HCT116 (cell line): ENCODE measurements at regions not wholly inside any gene's neighbourhood (a gene's known extent, or its start where the extent isn't known, plus 50 kb on each side); places are given as distances from the start of the nearest gene placed in this dataset.

Experiments
- ATAC-seq: fragments of 200-7000 bp; cut with Tn5 transposase; 2 replicates; pipeline ENCODE4 v1.9.1; 2020; ENCODE audit warnings: mild to moderate bottlenecking, moderate library complexity
- BruUV-seq: library from RNA; stranded (reverse); fragments of 400-500 nt; replicated peaks from 2 replicates; lab custom pipeline; 2021; lab: Mats Ljungman, UMichigan
- CTCF ChIA-PET: fragments of 300-600 bp; sonication (Branson Sonifier 250); formaldehyde crosslinking; loops from one replicate; lab custom pipeline; 2021; ENCODE audit warnings: antibody characterized with exemption; lab: Charles Lee
- POLR2A ChIA-PET: fragments of 300-600, 350-600 bp; sonication (Branson Sonifier 250); formaldehyde crosslinking; loops from one replicate; lab custom pipeline; 2021; ENCODE audit warnings: antibody characterized with exemption; lab: Charles Lee
- RAD21 ChIA-PET, 2 experiments: fragments of 300-600 bp; sonication (Branson Sonifier 250); formaldehyde crosslinking; loops; one replicate each; lab custom pipeline; 2023; ENCODE audit warnings: low total read pairs in 2 of 2; ENCODE audit not compliant: uncharacterized antibody in 2 of 2, unreplicated experiment in 2 of 2, low non-redundant PET in 1 of 2; lab: Charles Lee
- DNase-seq: peaks from one replicate; pipeline ENCODE4 v3.0.0-alpha.2; 2010; ENCODE audit warnings: low read depth, low spot score
- H2AFZ ChIP-seq: fragments of 200-600 bp; shearing (Covaris generic), sonication (generic); 2 replicates; pipeline ENCODE4 v1.6.1; 2017; ENCODE audit warnings: low read depth, mixed run types, mixed read lengths, antibody characterized with exemption, low read length; ENCODE audit not compliant: poor library complexity, severe bottlenecking
- H3K27ac ChIP-seq: 2 replicates; pipeline ENCODE4 v1.5.1; 2012; ENCODE audit warnings: low read depth, low read length
- H3K27me3 ChIP-seq: fragments of 200-600 bp; sonication (generic); 2 replicates; pipeline ENCODE4 v1.6.1; 2016; ENCODE audit warnings: mixed run types, low read length, mixed read lengths; ENCODE audit not compliant: insufficient read depth
- H3K36me3 ChIP-seq, 2 experiments: fragments of 200-500 bp in 1 of 2; fragments of 200-600 bp in 1 of 2; sonication (Bioruptor generic) in 1 of 2; sonication (generic) in 1 of 2; 2 replicates each; pipeline versions ENCODE4 v1.5.1 to v1.6.1; 2014 to 2016; ENCODE audit warnings: low read length in 2 of 2, inconsistent platforms in 1 of 2, mixed read lengths in 1 of 2, mixed run types in 1 of 2; ENCODE audit not compliant: insufficient read depth in 2 of 2, control insufficient read depth in 1 of 2
- H3K4me1 ChIP-seq, 2 experiments: fragments of 200-600 bp in 1 of 2; sonication (generic) in 1 of 2; 2 replicates each; pipeline versions ENCODE4 v1.5.1 to v1.6.1; 2012 to 2017; ENCODE audit warnings: low read length in 2 of 2, inconsistent platforms in 1 of 2, mild to moderate bottlenecking in 1 of 2, mixed read lengths in 1 of 2, mixed run types in 1 of 2, moderate library complexity in 1 of 2; ENCODE audit not compliant: insufficient read depth in 2 of 2, control insufficient read depth in 1 of 2
- H3K4me2 ChIP-seq: fragments of 200-600 bp; sonication (generic); 2 replicates; pipeline ENCODE4 v1.6.1; 2017; ENCODE audit warnings: mixed run types, low read length, mixed read lengths
- H3K4me3 ChIP-seq, 2 experiments: fragments of 200-600 bp in 1 of 2; sonication (generic) in 1 of 2; replicated peaks in 1 of 2; 2 replicates each; pipeline ENCODE4 v1.5.1; 2011 to 2016; ENCODE audit warnings: low read length in 2 of 2, control low read depth in 1 of 2, low read depth in 1 of 2, mild to moderate bottlenecking in 1 of 2, mixed read lengths in 1 of 2, mixed run types in 1 of 2
- H3K79me2 ChIP-seq: fragments of 200-600 bp; sonication (generic); 2 replicates; pipeline ENCODE4 v1.6.1; 2017; ENCODE audit warnings: mild to moderate bottlenecking, mixed run types, low read length, moderate library complexity, mixed read lengths; ENCODE audit not compliant: insufficient read depth
- H3K9ac ChIP-seq: fragments of 200-600 bp; sonication (generic); 2 replicates; pipeline ENCODE4 v1.6.1; 2016; ENCODE audit warnings: low read length, mixed read lengths
- H3K9me2 ChIP-seq: fragments of 200-600 bp; sonication (generic), shearing (Covaris generic); 2 replicates; pipeline ENCODE4 v1.6.1; 2017; ENCODE audit warnings: mixed run types, mild to moderate bottlenecking, moderate library complexity; ENCODE audit not compliant: insufficient read depth
- H3K9me3 ChIP-seq, 2 experiments: fragments of 200-500 bp in 1 of 2; fragments of 200-600 bp in 1 of 2; sonication (Bioruptor generic) in 1 of 2; sonication (generic) in 1 of 2; 2 replicates each; pipeline ENCODE4 v1.6.1; 2014 to 2017; ENCODE audit warnings: low read length in 2 of 2, mixed read lengths in 2 of 2, inconsistent platforms in 1 of 2, low read depth in 1 of 2, mild to moderate bottlenecking in 1 of 2, mixed run types in 1 of 2, moderate library complexity in 1 of 2; ENCODE audit not compliant: control insufficient read depth in 1 of 2, insufficient read depth in 1 of 2
- H4K20me1 ChIP-seq: fragments of 200-600 bp; sonication (generic), shearing (Covaris generic); 2 replicates; pipeline ENCODE4 v1.6.1; 2017; ENCODE audit warnings: mixed run types, mild to moderate bottlenecking, moderate library complexity; ENCODE audit not compliant: insufficient read depth
- ATF3 ChIP-seq: IDR thresholded peaks from 2 replicates; pipeline ENCODE4 v1.6.1; 2012
- CBX3 ChIP-seq: IDR thresholded peaks from 2 replicates; pipeline ENCODE4 v1.6.1; 2012; ENCODE audit warnings: low read depth
- CEBPB ChIP-seq: IDR thresholded peaks from 2 replicates; pipeline ENCODE4 v1.6.1; 2012; ENCODE audit warnings: low read depth
- EZH2 ChIP-seq: fragments of 200-600 bp; sonication (generic); IDR thresholded peaks from 2 replicates; pipeline ENCODE4 v1.6.1; 2017; ENCODE audit warnings: antibody characterized with exemption, mixed run types
- FOSL1 ChIP-seq: IDR thresholded peaks from 2 replicates; pipeline ENCODE4 v1.6.1; 2012; ENCODE audit warnings: low read depth
- POLR2AphosphoS5 ChIP-seq: IDR thresholded peaks from 2 replicates; pipeline ENCODE4 v1.6.1; 2011; ENCODE audit warnings: mild to moderate bottlenecking, low read depth, low read length, moderate library complexity
- RAD21 ChIP-seq: IDR thresholded peaks from 2 replicates; pipeline ENCODE4 v1.6.1; 2012; ENCODE audit warnings: low read depth, mild to moderate bottlenecking
- REST ChIP-seq: IDR thresholded peaks from 2 replicates; pipeline ENCODE4 v1.6.1; 2012; ENCODE audit warnings: low read depth
- SP1 ChIP-seq: IDR thresholded peaks from 2 replicates; pipeline ENCODE4 v1.6.1; 2012; ENCODE audit warnings: low read depth
- TCF7L2 ChIP-seq: IDR thresholded peaks from 2 replicates; pipeline ENCODE4 v1.7.0; 2011; ENCODE audit warnings: borderline replicate concordance, inconsistent platforms; ENCODE audit not compliant: insufficient read depth, insufficient read length; ENCODE audit errors: extremely low read depth
- intact Hi-C: fragments of 100-400 bp; cut with micrococcal nuclease; formaldehyde crosslinking; loops from 2 replicates; pipeline ENCODE4 v1.10.0; 2022
- TF ChIP-seq, protein P1 (sequence below): IDR thresholded peaks from 2 replicates; pipeline ENCODE4 v1.6.1; 2012

GRCh38 chrX:15160558-15161095, 109.3 kb downstream of the ASB9 start:
- RAD21 ChIA-PET = no interaction called here
- Histone ChIP-seq H3K9me2 (no peaks in the 10 kb centered on the region), H4K20me1 (no peaks in the 10 kb centered on the region), H3K9me3 (no peaks in the 10 kb centered on the region), H3K27me3 (no peaks in the 10 kb centered on the region), H3K4me2 (no peak overlapping the region), H3K36me3 (no peaks in the 10 kb centered on the region), H3K9ac (no peak overlapping the region), H3K79me2 (no peaks in the 10 kb centered on the region), H3K4me1 (no peaks in the 10 kb centered on the region), H2AFZ (no peak overlapping the region), H3K4me3 (no peak overlapping the region), H3K27ac (no peak overlapping the region)
- intact Hi-C loops = no loop called here
- TF ChIP-seq POLR2AphosphoS5 = no peak
- no peak for TF ChIP-seq ATF3
- TF ChIP-seq RAD21 = no peak
- no peak for TF ChIP-seq REST
- no peak for TF ChIP-seq FOSL1
- TF ChIP-seq TCF7L2 = no peak
- TF ChIP-seq CBX3 = no peak
- no peak for TF ChIP-seq EZH2
- TF ChIP-seq CEBPB = no peak
- TF ChIP-seq, protein P1, sequence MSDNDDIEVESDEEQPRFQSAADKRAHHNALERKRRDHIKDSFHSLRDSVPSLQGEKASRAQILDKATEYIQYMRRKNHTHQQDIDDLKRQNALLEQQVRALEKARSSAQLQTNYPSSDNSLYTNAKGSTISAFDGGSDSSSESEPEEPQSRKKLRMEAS = no peak
- no peak for TF ChIP-seq SP1
- ATAC-seq (no peak), DNase-seq (no peak)
- POLR2A ChIA-PET = no interaction called here
- CTCF ChIA-PET = no interaction called here
- no TSS peak for BruUV-seq
